ENCODE measurements at regions not wholly inside any gene's neighbourhood (a gene's known extent, or its start where the extent isn't known, plus 50 kb on each side); places are given as distances from the start of the nearest gene placed in this dataset.

GRCh38 chr6:41471064-41471895, 74.9 kb upstream of the FOXP4 start:
- no peak for TF ChIP-seq EZH2 (IDR thresholded peaks at IDR 0.05; ENCODE audit: borderline replicate concordance, low read length)
- no peak for TF ChIP-seq CTCF (IDR thresholded peaks at IDR 0.05; ENCODE audit: low read length)

Measured in OCI-LY1 (cell line).